AG10803 (cell line): ENCODE measurements at regions not wholly inside any gene's neighbourhood (a gene's known extent, or its start where the extent isn't known, plus 50 kb on each side); places are given as distances from the start of the nearest gene placed in this dataset.

Source experiments
- DNase-seq: peaks from one replicate; pipeline ENCODE4 v3.0.0; 2010; ENCODE audit warnings: low read depth
- H3K4me3 ChIP-seq: 2 replicates; pipeline ENCODE4 v1.5.1; 2011; ENCODE audit warnings: mild to moderate bottlenecking, low read length, control low read depth
- TF ChIP-seq, protein P1 (sequence below): conservative IDR thresholded peaks from 2 replicates; pipeline ENCODE4 v1.5.1; 2011; ENCODE audit warnings: mild to moderate bottlenecking, low read length, control low read depth, inconsistent platforms

DNA sequence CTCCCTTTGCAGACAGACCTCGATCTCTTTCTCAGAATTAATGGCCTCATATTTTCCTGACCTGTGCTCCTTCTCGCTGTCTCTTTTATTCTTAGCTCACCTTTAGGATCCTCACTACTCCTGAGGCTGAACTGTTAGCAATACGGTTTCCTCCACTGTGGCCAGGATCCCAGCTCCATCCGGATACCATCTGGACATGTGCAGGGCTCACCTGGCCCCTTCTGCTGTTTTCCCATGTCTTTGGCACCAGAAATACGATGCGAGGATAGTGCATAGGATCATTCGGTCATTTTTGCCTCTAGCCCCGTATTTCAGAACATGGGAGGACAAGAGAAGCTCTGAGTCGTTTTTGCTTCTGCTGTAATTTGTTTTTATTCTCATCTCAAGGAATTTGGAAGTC is 108.5 kb upstream of the KIF26B start:
- DNase-seq: no peak
- TF ChIP-seq, protein P1, sequence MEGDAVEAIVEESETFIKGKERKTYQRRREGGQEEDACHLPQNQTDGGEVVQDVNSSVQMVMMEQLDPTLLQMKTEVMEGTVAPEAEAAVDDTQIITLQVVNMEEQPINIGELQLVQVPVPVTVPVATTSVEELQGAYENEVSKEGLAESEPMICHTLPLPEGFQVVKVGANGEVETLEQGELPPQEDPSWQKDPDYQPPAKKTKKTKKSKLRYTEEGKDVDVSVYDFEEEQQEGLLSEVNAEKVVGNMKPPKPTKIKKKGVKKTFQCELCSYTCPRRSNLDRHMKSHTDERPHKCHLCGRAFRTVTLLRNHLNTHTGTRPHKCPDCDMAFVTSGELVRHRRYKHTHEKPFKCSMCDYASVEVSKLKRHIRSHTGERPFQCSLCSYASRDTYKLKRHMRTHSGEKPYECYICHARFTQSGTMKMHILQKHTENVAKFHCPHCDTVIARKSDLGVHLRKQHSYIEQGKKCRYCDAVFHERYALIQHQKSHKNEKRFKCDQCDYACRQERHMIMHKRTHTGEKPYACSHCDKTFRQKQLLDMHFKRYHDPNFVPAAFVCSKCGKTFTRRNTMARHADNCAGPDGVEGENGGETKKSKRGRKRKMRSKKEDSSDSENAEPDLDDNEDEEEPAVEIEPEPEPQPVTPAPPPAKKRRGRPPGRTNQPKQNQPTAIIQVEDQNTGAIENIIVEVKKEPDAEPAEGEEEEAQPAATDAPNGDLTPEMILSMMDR: no peak
- H3K4me3 ChIP-seq: no peak overlapping the region

DNA sequence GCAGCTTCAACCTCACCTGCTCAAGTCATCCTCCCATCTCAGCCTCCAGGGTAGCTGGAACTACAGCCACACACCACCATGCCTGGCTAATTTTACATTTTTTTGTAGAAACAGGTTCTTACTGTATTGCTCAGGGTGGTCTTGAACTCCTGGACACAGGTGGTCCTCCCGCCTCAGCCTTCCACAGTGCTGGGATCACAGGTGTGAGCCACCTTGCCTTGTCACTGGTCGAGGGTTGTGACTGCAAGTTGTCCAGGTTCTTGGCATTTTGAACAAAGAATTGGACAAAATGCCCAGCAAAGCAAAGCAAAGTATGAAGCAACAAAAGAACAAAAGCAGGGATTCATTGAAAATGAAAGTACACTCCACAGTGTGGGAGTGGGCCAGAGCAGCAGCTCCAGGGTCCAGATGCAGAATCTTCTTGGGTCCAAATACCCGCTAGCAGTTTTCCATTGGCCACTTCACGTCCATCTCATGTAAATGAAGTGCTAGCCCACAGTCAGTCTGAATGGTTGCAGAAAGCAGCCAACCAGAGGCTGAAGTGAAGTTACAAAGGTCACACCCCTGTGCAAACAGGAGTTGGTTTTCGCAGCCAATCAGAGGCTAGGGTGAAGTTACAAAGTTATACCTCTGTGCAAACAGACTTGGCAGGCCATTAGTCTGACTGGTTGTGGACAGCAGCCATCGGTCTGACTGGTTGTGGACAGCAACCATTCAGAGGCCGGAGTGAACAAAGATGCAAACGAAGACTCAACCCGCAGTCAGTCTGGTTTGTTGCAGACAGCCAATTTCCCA is 109.5 kb upstream of the KIF26B start:
- TF ChIP-seq, protein P1: no peak
- peak; percentile 15 for DNase-seq
- H3K4me3 ChIP-seq: no peak overlapping the region

DNA sequence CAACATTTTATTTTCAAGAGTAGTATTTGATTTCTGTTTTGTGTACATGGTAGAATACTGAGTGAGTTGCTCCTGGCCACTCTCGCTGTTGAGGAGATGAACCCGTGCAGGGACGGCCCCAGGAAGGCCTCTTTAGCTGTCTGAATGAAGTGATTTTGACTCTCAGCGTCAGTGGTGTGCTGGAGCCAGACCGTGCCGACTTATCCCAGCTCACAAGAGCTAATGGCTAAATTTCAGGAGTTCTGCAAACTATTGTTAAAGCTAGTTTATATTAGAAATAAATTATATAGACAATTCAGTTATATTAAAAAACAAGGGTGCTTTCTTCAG is 111.2 kb upstream of the KIF26B start:
- TF ChIP-seq, protein P1: no peak
- H3K4me3 ChIP-seq: no peak overlapping the region
- no peak for DNase-seq

DNA sequence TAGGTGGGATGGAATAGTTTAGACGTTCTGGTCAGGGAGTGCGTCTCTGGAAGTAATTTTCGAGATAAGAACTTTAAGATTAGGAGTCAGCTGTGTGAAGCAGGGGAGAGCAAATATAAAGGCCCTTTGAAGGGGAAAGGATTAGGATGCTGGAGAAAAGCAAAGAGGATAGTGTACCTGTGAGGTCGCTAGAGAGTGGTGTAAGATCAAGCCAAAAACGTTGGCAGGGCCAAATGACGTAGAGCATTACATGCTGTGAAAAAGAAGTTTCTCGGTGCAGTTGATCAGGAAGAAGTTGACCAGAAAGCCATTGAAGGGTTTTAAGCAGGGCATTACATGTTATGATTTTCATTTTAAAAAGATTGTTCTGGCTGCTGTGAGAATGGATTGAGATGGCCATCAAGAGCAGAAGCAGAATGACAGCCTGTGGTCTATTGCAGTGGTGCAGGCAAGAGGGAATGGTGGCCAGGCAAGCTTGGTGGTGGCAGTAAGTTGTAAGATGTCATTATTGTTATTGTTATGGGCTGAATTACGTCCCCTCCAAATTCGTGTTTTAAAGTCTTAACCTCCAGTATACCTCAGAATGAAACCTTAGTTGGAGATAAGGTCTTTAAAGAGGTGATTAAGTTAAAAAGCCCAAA is 113.6 kb upstream of the KIF26B start:
- TF ChIP-seq, protein P1: no peak
- DNase-seq: no peak
- no peak overlapping the region for H3K4me3 ChIP-seq

DNA sequence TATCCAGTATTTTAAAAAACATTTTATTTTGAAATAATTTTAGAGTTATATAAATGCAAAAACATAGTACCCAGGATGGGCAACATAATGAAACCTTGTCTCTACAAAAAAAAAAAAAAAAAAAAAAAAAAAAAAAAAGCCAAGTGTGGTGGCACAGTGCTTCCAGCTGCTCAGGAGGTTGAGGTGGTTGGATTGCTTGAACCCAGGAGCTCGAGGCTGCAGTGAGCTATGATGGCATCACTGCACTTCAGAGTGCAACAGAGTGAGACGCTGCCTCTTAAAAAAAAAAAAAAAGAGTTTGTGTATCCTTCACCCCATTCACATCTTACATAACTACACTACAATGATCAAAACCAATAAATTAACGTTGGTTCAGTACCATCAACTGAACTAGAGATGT is 115.6 kb upstream of the KIF26B start:
- no peak for DNase-seq
- no peak overlapping the region for H3K4me3 ChIP-seq
- TF ChIP-seq, protein P1: no peak

DNA sequence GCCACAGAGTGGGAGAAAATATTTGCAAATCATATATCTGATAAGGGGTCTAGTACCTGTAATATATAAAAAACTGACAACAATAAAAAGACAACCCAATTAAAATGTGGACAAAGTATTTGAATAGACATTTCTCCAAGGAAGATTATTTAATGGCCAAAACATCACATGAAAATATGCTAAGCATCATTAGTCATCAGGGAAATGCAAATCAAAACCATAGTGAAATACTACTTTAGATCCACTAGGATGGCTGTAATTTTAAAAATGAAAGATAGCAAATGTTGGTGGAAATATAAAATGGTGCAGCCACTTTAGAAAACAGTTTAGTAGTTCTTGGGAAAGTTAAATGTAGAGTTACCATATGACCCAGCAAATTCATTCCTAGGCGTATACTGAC is 118.7 kb upstream of the KIF26B start:
- DNase-seq: peak; percentile 12
- TF ChIP-seq, protein P1: 0 out of 2 replicates have a peak, but pooled peaks have one; percentile 2
- no peak overlapping the region for H3K4me3 ChIP-seq

DNA sequence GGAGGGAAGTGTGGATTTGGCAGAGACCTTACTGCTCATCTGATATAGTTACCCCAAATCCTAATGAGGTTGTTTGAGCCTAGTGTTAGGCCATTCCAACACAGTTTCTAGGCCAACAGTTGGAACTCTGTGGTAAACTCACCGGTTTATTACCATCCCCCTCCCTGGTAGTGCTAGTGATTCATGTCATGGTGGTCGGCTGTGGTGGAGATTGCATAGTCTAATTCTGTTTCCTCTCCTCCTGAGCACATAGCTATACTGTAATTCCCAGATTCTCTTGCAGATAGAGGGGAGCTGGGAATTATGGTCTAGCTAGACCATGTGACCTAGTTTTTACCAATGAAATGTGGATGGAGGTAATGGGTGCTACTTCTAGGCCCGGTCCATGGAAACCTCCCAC is 123.7 kb upstream of the KIF26B start:
- H3K4me3 ChIP-seq: no peak overlapping the region
- TF ChIP-seq, protein P1: no peak
- DNase-seq: peak; percentile 9
